HG03045 (cell line): ENCODE measurements at regions not wholly inside any gene's neighbourhood (a gene's known extent, or its start where the extent isn't known, plus 50 kb on each side); places are given as distances from the start of the nearest gene placed in this dataset.

Source experiments
- ATAC-seq: cut with Tn5 transposase; IDR thresholded peaks from one replicate; pipeline ENCODE4 v1.9.1; 2021; ENCODE audit warnings: mild to moderate bottlenecking, moderate library complexity; ENCODE audit not compliant: unreplicated experiment

DNA sequence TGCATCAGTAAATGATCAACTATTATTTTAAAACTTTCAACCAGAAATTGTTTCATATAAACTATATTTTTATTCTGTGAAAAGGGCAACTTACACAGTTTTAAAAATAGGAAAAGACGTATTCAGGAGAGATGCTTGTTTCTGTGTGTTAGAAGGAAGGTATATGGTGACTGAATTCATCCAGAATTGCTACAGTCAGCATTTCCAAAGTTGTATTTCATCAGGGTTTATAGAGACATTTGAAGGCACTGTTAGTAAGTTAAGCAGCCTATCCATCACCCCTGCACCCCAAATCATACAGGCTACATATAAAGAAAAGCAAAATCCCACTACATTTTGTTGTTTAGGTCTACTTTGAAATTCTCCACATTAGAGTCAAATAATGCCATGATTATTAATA is 716.0 kb downstream of the KCTD16 start:
- ATAC-seq: no peak

DNA sequence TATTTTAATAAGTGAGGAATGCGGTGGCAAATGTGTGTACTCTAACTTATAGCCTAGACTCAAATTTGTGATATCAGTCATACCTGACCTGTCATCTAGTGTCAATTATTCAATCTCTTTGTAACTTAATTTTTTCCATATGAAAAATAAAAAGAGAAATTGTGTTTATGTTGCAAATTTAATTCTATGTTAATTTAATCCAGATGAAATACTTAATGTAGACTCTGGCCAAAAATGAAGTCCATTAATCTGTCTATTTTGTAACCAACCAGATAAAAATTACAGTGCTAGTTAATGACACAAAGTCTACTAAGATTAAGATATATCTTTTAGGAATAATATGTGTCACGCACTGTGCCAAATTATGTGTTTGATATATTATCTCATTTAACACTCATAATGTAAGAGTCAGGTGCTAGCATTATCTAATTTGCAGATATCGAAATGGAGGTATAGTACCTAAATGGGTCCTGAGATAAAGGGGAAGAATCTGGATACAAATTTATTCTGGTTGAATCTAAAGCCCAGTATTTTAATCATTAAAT is 712.1 kb downstream of the KCTD16 start:
- no peak for ATAC-seq

DNA sequence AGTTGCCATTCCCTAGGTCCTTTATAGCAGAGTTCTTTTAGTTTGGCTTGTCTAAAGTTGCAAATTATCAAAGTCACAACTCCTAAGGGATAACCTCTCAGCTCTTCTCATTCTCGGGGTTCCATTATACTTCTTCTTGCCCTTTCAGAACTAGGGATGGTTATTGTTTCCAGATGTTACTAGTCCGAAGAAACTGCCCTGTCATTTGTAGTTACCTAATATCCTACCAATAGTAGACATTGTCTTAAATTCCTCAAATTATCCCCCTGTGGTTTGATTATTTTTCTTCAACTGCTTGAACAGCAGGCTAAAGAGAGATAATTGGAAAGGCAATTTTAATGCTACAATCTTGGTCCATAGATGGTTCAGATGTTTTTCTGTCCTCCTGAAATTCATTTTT is 709.8 kb downstream of the KCTD16 start:
- ATAC-seq: no peak

DNA sequence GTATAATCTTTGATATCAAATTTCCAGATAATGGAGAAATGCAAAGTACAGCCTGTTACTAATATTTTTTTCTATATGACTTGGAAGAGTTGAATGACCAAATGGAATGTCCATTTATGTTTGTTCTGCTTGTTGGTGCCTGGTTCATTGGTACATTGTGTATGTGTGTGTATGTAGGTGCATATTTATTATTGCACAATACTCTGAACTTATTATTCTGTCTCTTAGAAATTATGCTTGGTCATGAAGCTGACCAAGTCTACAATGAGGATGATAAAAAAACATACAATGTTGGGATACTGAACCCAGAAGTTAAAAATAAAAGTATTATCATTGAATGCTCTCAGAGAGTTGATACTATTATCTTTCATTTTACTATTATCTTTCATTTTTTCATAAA is 706.3 kb downstream of the KCTD16 start:
- ATAC-seq: no peak

DNA sequence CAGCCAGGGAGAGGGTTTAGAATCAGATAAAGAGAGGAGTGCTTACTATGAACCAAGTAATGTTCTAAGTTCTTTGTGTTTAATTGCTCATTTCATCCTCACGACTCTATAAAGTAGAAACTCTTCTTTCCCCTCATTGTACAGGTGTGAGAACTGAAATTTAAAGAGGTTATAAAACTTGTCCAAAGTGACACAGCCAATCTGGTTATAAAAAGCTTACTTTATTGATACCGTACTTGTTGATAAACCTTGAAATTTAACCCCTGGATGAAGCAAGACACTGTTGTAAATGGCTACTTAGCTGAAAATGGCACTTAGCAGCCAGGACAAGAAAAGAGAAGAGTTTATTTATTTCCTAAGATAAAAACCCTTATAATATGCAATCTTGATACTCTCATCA is 702.4 kb downstream of the KCTD16 start:
- ATAC-seq: no peak

DNA sequence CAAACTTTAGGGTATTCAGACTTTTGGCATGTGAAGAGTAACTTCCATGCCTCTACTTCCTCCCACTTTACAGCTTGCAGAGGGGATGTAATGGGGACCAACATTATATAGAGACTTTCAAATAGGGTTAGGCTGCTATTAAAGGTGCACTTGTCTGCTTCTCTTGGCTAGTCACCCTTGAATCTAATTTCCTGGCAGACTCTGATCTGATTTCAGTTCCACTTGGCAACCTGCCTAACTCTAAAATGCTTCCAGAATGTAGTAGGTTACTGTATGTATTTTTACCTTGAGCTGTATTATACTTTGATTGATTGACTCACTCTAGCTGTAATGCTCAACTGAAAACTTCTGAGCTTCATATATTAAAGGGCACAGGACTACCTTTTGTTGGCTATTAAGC is 693.4 kb downstream of the KCTD16 start:
- ATAC-seq: no peak

DNA sequence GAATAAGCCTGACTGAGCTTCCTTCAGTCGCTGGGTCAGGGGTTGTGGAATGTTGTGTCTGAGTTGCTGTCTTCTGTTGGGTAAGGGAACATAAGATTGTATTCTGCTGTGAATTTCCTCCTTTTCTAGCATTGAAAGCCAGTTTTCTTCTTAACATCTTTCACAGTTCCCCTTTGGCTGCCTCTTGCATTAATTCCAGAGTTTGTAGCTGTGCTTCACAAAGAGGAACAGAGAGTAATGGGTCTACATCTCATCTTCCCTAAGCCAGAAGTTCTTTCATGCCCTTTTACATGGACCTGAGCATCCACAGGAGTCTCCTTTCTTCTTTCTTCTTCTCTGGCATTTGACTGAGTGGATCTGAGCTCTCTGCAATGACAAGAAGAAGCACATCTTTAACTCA is 686.8 kb downstream of the KCTD16 start:
- ATAC-seq: no peak

DNA sequence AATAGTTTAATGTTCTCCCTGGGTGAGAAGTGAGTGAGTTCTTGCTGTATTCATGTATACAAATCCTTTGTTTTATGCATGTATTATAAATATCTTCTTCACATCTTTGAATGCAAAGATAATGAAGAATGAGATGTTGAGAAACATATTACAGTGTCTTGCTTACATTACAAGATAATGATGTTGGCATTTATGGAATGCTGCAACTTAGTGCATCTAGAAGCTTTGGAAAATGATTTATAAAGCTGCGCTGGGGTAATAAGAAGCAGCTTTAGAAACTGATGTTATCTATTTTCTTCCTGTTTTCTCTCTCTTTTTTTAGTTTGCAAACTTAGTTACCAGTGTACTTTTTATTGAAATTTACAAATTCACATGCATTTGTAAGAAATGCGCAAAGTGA is 673.4 kb downstream of the KCTD16 start:
- no peak for ATAC-seq

DNA sequence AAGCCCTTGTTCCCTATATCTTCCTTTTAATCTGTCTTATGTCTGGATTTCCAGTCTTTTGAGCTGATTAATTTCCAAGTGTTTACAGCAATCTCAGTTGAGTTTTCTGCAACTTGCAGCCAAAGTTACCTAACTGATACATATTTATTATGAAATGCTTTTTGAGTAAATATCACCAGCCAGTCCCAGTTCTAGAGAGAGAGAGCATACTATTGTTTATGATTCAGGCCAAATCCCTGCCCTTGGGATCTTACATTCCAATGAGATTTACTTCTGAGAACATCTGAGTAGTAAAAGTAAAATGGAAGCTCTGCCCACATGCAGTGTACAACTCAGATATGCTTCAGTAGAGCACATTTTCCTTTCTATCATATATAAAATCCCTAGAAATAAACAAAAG is 661.7 kb downstream of the KCTD16 start:
- ATAC-seq: no peak

DNA sequence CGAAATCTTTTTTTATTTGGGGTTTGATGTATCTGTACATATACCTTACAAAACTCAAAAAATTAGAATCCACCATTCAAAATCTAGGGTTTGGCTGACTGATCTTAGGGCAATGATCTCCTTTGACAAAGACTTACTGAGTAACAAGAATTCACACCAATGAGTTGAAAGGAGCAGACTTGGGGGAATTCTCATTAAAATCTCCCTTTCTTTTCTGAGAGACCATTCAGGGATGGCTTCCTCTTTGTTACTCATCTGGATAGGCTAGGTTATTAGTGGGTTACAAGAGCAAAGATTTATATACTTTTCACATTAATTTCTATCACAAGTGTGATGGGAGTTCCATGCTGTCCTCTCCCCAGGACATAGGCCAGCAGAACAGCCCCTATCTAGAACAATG is 661.0 kb downstream of the KCTD16 start:
- no peak for ATAC-seq

DNA sequence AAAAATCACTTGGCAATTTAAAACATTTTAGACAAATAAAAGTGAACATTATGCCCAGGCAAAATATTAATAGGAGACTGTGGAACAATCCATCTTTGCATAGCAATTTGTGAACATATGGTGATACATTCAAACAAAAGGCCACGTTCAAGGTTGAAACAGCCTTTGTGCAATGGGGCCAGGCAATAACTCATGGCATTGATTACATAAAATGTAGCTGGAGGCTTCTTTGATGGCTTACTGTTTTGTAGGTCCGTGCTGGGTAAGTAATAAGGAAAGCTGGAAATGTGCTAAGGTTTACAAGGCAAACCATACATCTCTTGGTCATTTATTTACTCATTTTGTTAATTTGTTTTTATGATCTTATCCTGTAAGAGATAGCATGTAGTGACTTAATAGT is 651.8 kb downstream of the KCTD16 start:
- no peak for ATAC-seq

DNA sequence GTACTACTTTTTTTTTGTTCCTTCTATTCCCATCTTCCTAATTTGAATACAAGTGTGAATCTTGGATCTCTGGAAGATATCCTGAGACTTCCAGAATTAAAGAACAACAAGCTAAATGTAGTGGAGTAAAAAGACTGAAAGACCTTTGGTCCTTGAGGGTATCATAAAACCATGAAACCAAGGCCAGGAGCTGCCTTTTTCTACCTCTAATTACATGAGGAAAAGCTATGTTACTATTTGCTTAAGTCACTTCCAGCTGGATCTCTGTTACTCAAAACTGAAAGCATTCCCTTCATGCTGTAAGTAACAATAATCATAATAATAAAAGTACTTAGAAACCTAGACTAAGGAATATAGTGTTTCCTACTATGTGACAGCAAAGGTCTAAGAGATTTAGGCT is 649.6 kb downstream of the KCTD16 start:
- no peak for ATAC-seq

DNA sequence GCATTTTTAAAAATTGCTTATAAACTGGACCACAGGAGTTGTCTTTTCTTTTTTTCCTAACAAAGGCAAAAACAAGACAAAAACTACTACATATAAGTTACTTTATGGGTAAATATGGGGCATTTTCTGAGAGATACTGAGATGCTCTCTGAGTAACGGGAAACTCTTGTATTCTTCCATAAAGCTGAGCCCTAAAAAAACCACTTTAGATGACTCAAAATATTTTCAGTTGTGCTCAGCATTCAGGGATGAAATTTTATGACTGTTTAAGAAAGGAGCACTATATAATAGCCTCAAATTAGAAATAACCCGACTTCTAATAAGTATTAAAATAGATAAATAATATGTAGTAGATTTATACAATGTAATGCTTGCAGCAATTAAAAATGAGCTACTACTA is 644.5 kb downstream of the KCTD16 start:
- no peak for ATAC-seq

DNA sequence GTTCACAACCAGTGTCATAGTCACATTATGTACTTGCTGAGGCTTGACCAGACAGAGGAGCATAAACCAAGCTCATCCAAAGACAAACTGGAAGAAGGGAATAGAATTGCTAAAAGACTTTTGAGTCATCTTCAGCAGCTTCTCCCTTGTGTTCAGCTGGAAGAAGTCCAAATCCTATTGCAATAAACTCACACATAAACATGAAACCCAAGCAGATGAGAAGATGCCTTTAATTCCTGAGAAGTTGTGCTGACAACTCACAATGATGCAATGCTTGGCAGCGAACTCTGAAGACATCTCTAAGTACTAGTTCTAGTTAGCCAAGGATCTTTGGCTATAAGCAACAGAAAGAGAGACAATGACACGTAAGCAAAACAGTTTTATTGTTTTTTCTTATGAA is 642.1 kb downstream of the KCTD16 start:
- ATAC-seq: no peak

DNA sequence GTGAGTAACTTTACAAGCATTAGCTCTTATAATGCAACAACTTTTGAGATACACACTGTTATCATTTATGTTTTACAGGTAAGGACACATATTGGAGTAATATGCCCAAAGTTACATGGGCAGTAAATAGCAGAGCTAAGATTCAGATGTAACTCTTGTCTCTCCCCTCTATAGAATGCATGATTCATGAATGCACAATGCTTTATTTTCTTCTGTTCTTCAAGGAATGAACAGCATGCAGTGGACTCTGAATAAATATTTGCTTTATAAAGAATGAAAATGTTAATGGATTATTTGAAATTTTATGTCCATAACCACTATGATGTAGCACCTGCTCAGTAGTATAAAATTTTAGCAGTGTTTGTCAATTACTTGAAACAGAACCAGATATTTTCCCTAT is 629.5 kb downstream of the KCTD16 start:
- no peak for ATAC-seq

DNA sequence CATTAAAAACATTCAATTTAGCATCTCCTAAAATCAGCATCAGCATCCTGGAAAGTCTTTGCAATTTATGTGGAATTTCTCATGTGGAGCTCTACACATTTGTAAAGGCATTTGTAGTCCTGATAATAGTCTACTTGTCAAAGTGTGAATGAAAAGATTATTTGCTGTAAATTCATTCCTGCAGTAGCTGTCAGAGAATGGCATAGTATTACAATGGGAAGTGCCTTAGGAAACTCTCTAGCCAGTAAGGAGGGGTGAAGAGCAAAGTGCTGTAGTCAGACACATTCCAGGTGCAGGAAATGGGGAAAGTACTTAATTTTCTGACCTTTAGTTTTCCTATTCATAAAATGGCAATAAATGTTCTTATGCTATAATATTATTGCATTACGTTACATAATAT is 627.9 kb downstream of the KCTD16 start:
- ATAC-seq: no peak

DNA sequence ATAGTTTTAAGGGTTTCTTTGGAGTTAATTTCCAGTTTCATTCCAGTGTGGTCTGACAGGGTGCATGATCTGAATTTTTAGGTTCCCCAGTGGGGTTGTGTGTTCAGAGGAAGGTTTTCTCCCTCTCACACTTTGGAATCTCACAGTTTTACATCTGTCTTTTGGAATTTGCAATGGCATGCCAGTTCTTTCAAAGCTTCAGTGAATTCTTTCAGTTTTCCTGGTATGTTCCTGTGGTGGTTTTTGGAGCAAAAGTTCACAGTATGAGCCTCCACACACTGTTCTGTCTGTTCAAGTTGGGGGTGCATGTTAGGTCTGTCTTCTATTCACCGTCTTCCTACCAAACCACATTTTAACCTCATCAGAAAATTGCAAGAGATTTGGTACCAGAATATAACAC is 624.2 kb downstream of the KCTD16 start:
- ATAC-seq: no peak

DNA sequence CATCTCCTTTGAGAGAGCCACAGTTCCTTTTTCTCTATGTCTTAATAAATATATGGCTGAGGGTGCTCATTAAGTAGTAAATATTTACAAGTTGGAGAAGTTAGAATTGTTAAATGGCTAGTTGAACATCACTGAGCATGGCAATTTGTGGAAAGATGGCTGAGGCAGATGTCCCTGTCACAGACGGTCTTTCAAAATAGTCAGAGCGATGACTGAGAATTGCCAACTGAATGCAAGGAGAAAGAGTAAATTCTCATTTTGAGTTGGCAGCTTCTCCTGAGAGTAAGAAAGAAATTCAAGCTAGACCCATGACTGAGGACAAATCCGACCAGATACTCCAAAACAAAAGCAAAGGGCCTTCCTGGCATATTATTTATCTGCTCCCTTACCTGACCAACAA is 617.9 kb downstream of the KCTD16 start:
- no peak for ATAC-seq

DNA sequence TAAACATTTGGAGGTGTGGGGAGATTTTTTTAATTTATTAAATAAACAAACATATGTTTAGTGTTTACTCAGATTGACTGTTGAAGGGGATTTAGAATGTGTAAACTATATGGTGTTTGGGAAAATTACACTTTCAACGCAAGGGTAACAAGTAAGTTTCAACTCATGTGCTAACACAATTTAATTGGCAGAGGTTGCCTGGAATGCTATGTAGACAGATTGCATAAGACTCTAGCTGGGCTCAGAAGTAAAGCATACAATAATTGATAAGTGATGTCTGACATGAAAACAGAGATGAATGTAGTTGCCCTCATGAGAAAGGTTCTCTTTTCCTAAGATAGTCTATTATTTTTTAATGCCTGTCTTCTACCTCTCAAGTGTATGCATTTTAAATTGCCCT is 617.4 kb downstream of the KCTD16 start:
- no peak for ATAC-seq

DNA sequence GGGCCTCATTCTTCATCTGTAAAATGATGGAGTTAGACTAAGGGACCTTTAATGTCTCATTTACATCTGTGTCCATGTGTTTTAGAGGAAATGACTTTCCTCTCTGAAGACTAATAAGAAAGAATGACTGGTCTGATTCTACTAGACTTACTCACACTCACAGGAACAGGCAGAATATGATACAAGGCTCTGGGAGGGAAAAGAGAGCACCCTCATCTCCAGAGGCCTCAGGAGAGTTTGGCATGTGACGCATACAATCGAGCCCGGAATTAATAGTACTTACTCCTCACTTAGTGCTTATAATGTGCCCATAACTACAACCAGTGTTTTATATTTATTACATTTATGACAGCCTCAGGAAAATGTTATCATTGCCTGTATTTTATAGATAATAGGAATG is 608.7 kb downstream of the KCTD16 start:
- no peak for ATAC-seq

DNA sequence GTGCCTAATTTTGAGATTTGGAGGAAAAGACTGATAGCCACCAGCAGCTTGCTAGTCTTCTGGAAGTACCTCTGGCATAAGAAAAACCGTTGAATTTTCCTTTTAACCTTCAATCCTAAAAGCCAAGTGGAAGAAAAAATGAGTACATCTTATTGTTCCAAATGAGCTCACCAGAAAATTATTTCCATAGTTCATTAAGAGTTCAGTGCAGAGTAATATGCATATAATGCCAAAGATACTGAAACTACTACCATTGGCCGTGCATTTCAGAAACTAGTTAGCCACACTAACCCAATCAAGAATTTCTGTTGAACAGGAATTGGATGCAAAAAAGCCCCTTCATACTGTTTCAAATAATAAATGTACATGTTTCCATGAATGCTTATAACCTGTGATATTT is 607.9 kb downstream of the KCTD16 start:
- ATAC-seq: no peak

DNA sequence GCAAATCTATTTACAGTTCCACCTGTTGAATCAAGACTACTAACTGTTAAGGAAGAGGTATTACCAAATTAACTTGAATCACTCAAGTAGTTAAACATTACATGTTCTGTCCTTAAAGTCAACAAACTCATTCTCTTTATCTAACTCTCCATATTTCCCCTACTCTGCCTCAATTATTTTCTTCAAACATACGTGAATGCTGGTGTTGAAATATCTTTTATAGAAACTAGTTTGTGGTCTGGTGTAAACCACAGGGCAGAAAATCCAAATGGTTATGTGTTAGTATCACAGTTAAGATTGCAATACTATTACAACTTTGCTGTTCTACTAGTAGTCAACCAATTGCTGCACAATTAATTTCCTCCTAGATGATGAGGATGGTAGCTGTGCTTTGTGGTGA is 603.5 kb downstream of the KCTD16 start:
- no peak for ATAC-seq

DNA sequence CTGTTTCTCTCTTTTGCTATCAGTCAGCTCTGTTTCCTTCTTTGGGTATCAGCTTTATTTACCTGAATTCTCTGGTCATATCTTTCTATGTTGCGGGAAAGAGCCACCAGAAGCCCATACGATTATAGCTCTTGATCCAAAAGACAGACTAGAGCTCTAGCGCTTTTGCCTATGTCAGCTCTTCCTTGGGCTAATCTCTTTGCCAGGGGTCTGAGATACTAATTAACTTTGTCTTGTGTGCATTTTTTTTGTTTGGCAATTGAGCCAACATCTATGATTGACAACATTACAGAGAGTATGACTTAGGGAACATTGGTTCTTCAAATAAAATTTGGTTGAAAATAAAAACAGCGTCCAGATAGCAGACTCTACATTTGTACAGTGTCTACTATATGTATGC is 603.0 kb downstream of the KCTD16 start:
- ATAC-seq: no peak

DNA sequence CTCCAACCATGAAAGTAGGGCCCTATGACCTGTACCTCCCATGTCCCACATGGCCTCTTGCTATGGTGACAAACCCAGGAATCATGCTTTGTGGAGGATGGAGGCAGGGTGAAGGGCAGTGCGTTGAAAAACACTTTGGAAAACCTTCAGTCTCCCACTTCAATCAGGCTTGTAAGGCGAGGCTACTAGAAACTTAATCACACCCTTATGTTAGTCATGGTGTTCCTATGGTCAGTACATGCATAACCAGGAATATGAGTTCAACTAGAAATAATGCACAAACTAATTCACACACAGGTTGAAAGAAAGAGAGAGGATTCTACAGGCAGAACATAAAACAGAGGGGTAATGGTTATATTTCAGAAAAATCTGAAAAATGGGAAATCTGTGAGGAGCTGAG is 601.1 kb downstream of the KCTD16 start:
- no peak for ATAC-seq
